HG03354 (cell line): ENCODE measurements at regions not wholly inside any gene's neighbourhood (a gene's known extent, or its start where the extent isn't known, plus 50 kb on each side); places are given as distances from the start of the nearest gene placed in this dataset.

ENCODE experiments used
- ATAC-seq: cut with Tn5 transposase; IDR thresholded peaks from one replicate; pipeline ENCODE4 v1.9.1; 2021; ENCODE audit warnings: mild to moderate bottlenecking; ENCODE audit not compliant: unreplicated experiment, poor library complexity, severe bottlenecking

- no peak for ATAC-seq
Measured at GRCh38 chr12:128131955-128132354, 135.0 kb upstream of the TMEM132C start.

GRCh38 chr12:128133321-128134073 lies 133.5 kb upstream of the TMEM132C start:
- no peak for ATAC-seq

GRCh38 chr12:128137140-128137539 lies 129.8 kb upstream of the TMEM132C start:
- peak; percentile 81 for ATAC-seq

- no peak for ATAC-seq
Measured at GRCh38 chr12:128138125-128138524, 128.8 kb upstream of the TMEM132C start.

- no peak for ATAC-seq
Measured at GRCh38 chr12:128140551-128140950, 126.4 kb upstream of the TMEM132C start.

- ATAC-seq: no peak
Measured at GRCh38 chr12:128150961-128151360, 116.0 kb upstream of the TMEM132C start.

GRCh38 chr12:128155571-128155970 lies 111.4 kb upstream of the TMEM132C start:
- ATAC-seq: no peak

- no peak for ATAC-seq
Measured at GRCh38 chr12:128163086-128163485, 103.9 kb upstream of the TMEM132C start.

- no peak for ATAC-seq
Measured at GRCh38 chr12:128164533-128164932, 102.4 kb upstream of the TMEM132C start.

GRCh38 chr12:128165387-128165786 lies 101.6 kb upstream of the TMEM132C start:
- ATAC-seq: no peak

GRCh38 chr12:128168273-128168672 lies 98.7 kb upstream of the TMEM132C start:
- no peak for ATAC-seq

- no peak for ATAC-seq
Measured at GRCh38 chr12:128170181-128170580, 96.8 kb upstream of the TMEM132C start.

- ATAC-seq: no peak
Measured at GRCh38 chr12:128178565-128178964, 88.4 kb upstream of the TMEM132C start.

- ATAC-seq: no peak
Measured at GRCh38 chr12:128178966-128179365, 88.0 kb upstream of the TMEM132C start.

- no peak for ATAC-seq
Measured at GRCh38 chr12:128180166-128180565, 86.8 kb upstream of the TMEM132C start.

GRCh38 chr12:128190052-128190451 lies 76.9 kb upstream of the TMEM132C start:
- ATAC-seq: no peak

- no peak for ATAC-seq
Measured at GRCh38 chr12:128190614-128191013, 76.4 kb upstream of the TMEM132C start.

- no peak for ATAC-seq
Measured at GRCh38 chr12:128191380-128191779, 75.6 kb upstream of the TMEM132C start.

GRCh38 chr12:128204711-128205110 lies 62.3 kb upstream of the TMEM132C start:
- ATAC-seq: no peak

- no peak for ATAC-seq
Measured at GRCh38 chr12:128205145-128205544, 61.8 kb upstream of the TMEM132C start.

GRCh38 chr12:128205758-128206157 lies 61.2 kb upstream of the TMEM132C start:
- no peak for ATAC-seq
